ENCODE measurements at regions not wholly inside any gene's neighbourhood (a gene's known extent, or its start where the extent isn't known, plus 50 kb on each side); places are given as distances from the start of the nearest gene placed in this dataset.
"Not testable (repeated sequence)": the region's sequence is repeated elsewhere in the genome, so short reads cannot be mapped to it uniquely, and the experiment has no call there.

- DNase-seq: no peak
Observed at GRCh38 chr3:109809513-109809912, 472.2 kb upstream of the DPPA4 start.

- no peak for DNase-seq
Observed at GRCh38 chr3:109818081-109818480, 480.7 kb upstream of the DPPA4 start.

- DNase-seq: no peak
Observed at GRCh38 chr3:109819734-109820133, 482.4 kb upstream of the DPPA4 start.

- DNase-seq: no peak
Observed at GRCh38 chr3:109825971-109826810, 488.8 kb upstream of the DPPA4 start.

- no peak for DNase-seq
Observed at GRCh38 chr3:109831403-109831802, 494.1 kb upstream of the DPPA4 start.

- DNase-seq: no peak
Observed at GRCh38 chr3:109835958-109836357, 498.6 kb upstream of the DPPA4 start.

GRCh38 chr3:109851854-109852253 lies 514.5 kb upstream of the DPPA4 start:
- DNase-seq: no peak

GRCh38 chr3:109852283-109852682 lies 514.9 kb upstream of the DPPA4 start:
- no peak for DNase-seq

- DNase-seq: no peak
Observed at GRCh38 chr3:109853077-109853731, 515.9 kb upstream of the DPPA4 start.

- DNase-seq: no peak
Observed at GRCh38 chr3:109863701-109864100, 526.4 kb upstream of the DPPA4 start.

- no peak for DNase-seq
Observed at GRCh38 chr3:109864452-109864851, 527.1 kb upstream of the DPPA4 start.

- DNase-seq: no peak
Observed at GRCh38 chr3:109869586-109869985, 532.2 kb upstream of the DPPA4 start.

- no peak for DNase-seq
Observed at GRCh38 chr3:109874896-109875708, 537.8 kb upstream of the DPPA4 start.

- not testable (repeated sequence) for DNase-seq
Observed at GRCh38 chr3:109877616-109878015, 540.3 kb upstream of the DPPA4 start.

- DNase-seq: no peak
Observed at GRCh38 chr3:109882144-109882543, 544.8 kb upstream of the DPPA4 start.

GRCh38 chr3:109887293-109887692 lies 549.9 kb upstream of the DPPA4 start:
- DNase-seq: no peak

GRCh38 chr3:109888026-109888425 lies 550.7 kb upstream of the DPPA4 start:
- DNase-seq: no peak

- no peak for DNase-seq
Observed at GRCh38 chr3:109897734-109898133, 560.4 kb upstream of the DPPA4 start.

- DNase-seq: no peak
Observed at GRCh38 chr3:109899925-109900324, 562.6 kb upstream of the DPPA4 start.

GRCh38 chr3:109900783-109901182 lies 563.4 kb upstream of the DPPA4 start:
- no peak for DNase-seq

- no peak for DNase-seq
Observed at GRCh38 chr3:109902549-109902948, 565.2 kb upstream of the DPPA4 start.

- DNase-seq: no peak
Observed at GRCh38 chr3:109903100-109903499, 565.8 kb upstream of the DPPA4 start.

GRCh38 chr3:109910772-109911171 lies 573.4 kb upstream of the DPPA4 start:
- DNase-seq: no peak

GRCh38 chr3:109918740-109919139 lies 581.4 kb upstream of the DPPA4 start:
- no peak for DNase-seq
